Right kidney (tissue), 1 donor: ENCODE measurements at regions not wholly inside any gene's neighbourhood (a gene's known extent, or its start where the extent isn't known, plus 50 kb on each side); places are given as distances from the start of the nearest gene placed in this dataset.
"Not testable (repeated sequence)": the region's sequence is repeated elsewhere in the genome, so short reads cannot be mapped to it uniquely, and the experiment has no call there.

ENCODE experiments used
- DNase-seq: peaks from one replicate; pipeline ENCODE4 v3.0.0-alpha.2; 2016

GRCh38 chrX:4674028-4674782, 960.8 kb upstream of the PRKX start:
- no peak for DNase-seq

- DNase-seq: no peak
Measured at GRCh38 chrX:4671344-4671743, 957.9 kb upstream of the PRKX start.

- DNase-seq: no peak
Measured at GRCh38 chrX:4670606-4671005, 957.2 kb upstream of the PRKX start.

GRCh38 chrX:4668802-4669536, 955.5 kb upstream of the PRKX start:
- DNase-seq: no peak

- DNase-seq: no peak
Measured at GRCh38 chrX:4663085-4663484, 949.6 kb upstream of the PRKX start.

- DNase-seq: no peak
Measured at GRCh38 chrX:4661771-4662170, 948.3 kb upstream of the PRKX start.

- no peak for DNase-seq
Measured at GRCh38 chrX:4656419-4656818, 943.0 kb upstream of the PRKX start.

- DNase-seq: no peak
Measured at GRCh38 chrX:4655743-4656142, 942.3 kb upstream of the PRKX start.

GRCh38 chrX:4642114-4642513, 928.7 kb upstream of the PRKX start:
- no peak for DNase-seq

GRCh38 chrX:4638036-4638435, 924.6 kb upstream of the PRKX start:
- no peak for DNase-seq

- DNase-seq: no peak
Measured at GRCh38 chrX:4627414-4627813, 914.0 kb upstream of the PRKX start.

- no peak for DNase-seq
Measured at GRCh38 chrX:4622486-4623167, 909.2 kb upstream of the PRKX start.

- DNase-seq: not testable (repeated sequence)
Measured at GRCh38 chrX:4613651-4614050, 900.2 kb upstream of the PRKX start.

GRCh38 chrX:4588893-4589292, 875.4 kb upstream of the PRKX start:
- DNase-seq: no peak

GRCh38 chrX:4588466-4588865, 875.0 kb upstream of the PRKX start:
- DNase-seq: no peak

- no peak for DNase-seq
Measured at GRCh38 chrX:4588056-4588455, 874.6 kb upstream of the PRKX start.

- DNase-seq: no peak
Measured at GRCh38 chrX:4579999-4580398, 866.5 kb upstream of the PRKX start.

GRCh38 chrX:4579480-4579879, 866.0 kb upstream of the PRKX start:
- no peak for DNase-seq

- no peak for DNase-seq
Measured at GRCh38 chrX:4572691-4573090, 859.2 kb upstream of the PRKX start.

- DNase-seq: no peak
Measured at GRCh38 chrX:4570151-4570550, 856.7 kb upstream of the PRKX start.

- DNase-seq: no peak
Measured at GRCh38 chrX:4560192-4560591, 846.7 kb upstream of the PRKX start.

GRCh38 chrX:4550018-4550417, 836.6 kb upstream of the PRKX start:
- no peak for DNase-seq

- no peak for DNase-seq
Measured at GRCh38 chrX:4547213-4547836, 833.9 kb upstream of the PRKX start.
